HG03196 (cell line): ENCODE measurements at regions not wholly inside any gene's neighbourhood (a gene's known extent, or its start where the extent isn't known, plus 50 kb on each side); places are given as distances from the start of the nearest gene placed in this dataset.
"Not testable (repeated sequence)": the region's sequence is repeated elsewhere in the genome, so short reads cannot be mapped to it uniquely, and the experiment has no call there.

ENCODE experiments used
- ATAC-seq: cut with Tn5 transposase; IDR thresholded peaks from one replicate; pipeline ENCODE4 v1.9.1; 2021; ENCODE audit not compliant: unreplicated experiment

- ATAC-seq: no peak
These were observed 62.6 kb downstream of the PLXNA1 start for GRCh38 chr3:127045435-127046045.

DNA sequence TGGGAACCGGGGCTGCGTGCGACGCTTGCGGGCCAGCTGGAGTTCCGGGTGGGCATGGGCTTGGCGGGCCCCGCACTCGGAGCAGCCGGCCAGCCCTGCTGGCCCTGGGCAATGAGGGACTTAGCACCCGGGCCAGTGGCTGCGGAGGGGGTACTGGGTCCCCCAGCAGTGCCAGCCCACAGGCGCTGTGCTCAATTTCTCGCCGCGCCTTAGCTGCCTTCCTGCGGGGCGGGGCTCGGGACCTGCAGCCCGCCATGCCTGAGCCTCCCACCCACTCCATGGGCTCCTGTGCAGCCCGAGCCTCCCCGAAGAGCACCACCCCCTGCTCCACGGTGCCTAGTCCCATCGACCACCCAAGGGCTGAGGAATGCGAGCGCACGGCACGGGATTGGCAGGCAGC lies 63.8 kb downstream of the PLXNA1 start:
- ATAC-seq: not testable (repeated sequence)

- no peak for ATAC-seq
These were observed 66.5 kb downstream of the PLXNA1 start for GRCh38 chr3:127049393-127049792.

GRCh38 chr3:127050733-127051132 lies 67.8 kb downstream of the PLXNA1 start:
- no peak for ATAC-seq

GRCh38 chr3:127052121-127052561 lies 69.2 kb downstream of the PLXNA1 start:
- ATAC-seq: no peak

DNA sequence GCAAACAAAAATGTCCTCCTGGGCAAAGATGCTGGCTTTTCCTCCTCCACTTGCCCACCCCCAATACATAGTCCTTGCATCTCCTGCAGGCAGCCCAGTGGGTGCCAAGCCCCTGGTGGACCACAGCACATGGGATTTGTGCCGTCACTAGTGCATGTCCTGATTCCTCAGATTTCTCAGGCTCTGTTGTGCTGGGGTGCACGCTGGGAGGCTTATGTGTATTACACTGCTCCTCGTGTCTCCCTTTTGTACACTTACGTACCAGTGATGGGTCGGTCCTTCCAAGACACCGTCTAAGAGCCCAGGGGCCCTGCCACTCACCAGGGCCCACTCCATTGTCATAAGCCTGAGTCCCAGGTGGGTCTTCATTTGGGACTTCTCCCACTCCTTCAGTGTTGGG lies 70.1 kb downstream of the PLXNA1 start:
- no peak for ATAC-seq

- ATAC-seq: no peak
These were observed 70.5 kb downstream of the PLXNA1 start for GRCh38 chr3:127053450-127053849.

DNA sequence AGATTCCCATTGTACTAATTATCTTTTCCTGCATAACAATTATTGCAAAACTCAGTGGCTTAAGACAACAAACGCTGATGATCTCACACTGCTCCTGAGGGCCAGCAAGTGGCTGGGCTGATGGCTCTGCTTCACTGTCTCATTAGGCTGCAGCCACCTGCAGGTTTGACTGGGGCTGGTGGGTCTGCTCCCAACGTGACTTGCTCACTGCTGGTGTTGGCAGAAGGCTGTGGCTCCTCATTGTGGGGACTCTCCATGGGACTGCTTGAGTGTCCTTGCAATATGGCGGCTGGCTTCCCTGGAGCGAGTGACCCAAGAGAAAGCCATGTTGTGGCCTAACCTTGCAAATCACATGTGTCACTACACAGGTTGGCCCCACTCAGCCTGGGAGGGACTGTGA lies 71.1 kb downstream of the PLXNA1 start:
- no peak for ATAC-seq

- no peak for ATAC-seq
These were observed 73.4 kb downstream of the PLXNA1 start for GRCh38 chr3:127056281-127056680.

GRCh38 chr3:127056976-127057375 lies 74.1 kb downstream of the PLXNA1 start:
- no peak for ATAC-seq

DNA sequence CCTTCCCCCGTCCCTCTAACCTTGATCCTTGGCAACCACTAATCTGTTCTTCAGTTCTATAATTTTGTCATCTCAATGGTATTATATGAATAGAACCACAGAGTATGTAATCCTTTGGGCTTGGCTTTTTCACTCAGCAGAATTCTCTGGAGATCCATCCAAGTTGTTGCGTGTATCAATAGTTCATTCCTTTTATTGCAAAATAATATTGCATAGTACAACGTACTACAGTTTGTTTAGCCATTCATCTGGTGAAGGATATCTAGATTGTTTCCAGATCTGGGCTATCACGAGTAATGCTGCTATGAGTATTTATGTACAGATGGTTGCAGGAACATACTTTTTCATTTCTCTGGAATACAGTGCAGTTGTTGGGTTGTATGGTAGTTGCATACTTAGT lies 76.2 kb downstream of the PLXNA1 start:
- ATAC-seq: no peak

DNA sequence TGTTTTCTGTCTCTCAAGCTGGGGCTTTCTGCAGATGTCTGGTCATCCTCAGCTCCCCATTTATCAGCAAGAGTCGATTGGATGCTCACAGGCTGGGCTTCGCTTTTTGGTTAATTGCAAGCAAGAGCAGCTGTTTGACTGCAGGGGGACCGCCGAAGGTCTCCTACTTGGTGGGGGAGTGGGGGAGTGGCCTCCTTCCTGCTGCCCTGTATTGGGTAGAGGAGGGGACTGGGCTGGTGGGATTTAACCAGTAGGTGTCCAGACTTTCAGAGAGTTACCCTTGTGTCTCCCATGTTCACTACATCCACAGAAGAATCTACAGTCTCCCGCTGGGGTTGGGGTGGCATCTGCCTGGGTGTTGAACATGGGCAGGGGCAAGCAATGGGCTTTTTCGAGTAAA lies 78.7 kb downstream of the PLXNA1 start:
- ATAC-seq: no peak

- no peak for ATAC-seq
These were observed 80.0 kb downstream of the PLXNA1 start for GRCh38 chr3:127062926-127063325.

DNA sequence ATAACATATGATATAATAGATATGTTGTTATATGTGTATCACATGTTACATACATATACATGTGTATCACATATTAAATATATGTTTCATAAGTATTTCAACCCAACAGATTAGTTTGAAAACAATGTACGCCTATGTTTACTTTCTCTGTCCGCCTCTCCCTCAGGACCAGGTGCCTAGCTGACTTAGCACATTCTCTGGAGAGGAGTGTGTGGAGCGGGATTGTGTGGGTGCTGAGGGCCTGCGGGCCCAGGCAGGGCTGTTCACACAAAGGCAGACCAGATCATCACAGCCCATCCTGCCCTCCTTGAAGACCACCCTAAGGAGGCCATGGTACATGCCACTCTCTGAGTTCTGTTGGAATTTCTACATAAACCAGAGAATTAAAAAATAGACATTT lies 81.0 kb downstream of the PLXNA1 start:
- no peak for ATAC-seq

DNA sequence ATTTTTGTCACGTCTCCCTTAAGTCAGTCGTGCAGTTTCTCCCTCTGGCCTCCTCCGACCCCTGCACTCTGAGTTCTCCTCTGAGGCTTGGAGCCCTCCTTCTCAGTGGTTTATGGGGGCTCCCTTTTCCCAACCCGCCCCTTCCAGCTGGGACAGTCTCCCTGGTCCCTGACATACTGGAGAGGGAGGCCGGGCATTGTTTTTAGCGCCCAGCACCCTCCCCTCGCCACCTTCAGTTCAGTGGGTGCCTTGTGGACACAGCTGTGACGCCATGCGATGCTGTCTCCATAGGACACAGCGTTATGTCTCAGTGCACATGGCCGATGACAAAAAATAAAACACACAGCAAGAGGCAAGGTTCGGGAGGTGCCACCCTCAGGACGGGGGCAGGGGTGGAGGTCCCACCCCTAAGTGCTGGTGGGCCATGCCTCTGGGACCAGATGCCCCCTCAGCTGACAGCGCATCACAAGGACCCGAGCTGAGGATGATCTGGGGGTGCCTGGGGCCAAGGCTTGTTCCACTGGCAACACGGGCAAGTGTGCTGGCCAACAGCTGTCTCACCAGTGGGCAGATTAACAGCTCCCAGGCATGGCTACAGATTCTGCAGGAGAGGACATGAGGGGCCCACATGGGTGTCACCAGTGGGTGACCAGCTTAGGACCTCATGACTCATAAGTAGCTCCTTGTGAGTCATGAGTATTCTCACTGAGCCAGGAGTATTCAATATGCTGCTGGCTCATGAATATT lies 81.6 kb downstream of the PLXNA1 start:
- no peak for ATAC-seq

GRCh38 chr3:127065138-127065427 lies 82.2 kb downstream of the PLXNA1 start:
- no peak for ATAC-seq

DNA sequence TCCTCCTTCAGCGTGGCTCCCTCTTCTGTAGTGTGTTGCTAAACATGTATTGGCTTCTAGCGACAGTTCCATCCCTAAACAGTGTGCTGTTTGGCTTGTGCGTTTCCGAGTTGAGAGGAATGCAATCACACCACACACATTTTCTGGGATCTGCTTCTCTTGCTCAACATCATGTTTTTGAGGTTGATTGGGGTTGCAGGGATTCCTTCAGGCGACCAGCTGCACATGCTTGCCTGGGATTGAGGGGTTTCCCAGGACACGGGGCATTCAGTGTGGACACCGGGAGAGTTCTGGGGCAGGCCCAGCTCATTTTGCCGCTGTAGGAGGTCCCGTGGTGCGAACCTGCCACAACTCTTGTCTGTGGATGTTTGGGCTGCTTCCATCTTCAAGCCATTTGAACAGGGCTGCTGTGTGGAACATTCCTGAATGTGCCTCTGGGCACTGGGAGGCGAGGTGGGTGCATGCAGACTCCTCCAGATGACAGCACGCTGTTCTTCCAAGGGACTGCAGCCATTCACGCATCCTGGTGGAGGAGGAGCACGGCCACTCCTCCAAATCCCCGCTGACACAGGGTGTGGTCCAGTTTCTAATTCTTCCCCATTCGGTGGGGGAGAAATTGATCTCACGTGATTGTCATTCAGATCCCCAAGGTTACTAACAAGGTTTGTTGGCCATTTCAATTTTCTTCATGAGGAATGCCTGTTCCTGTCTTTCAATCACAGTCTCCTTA lies 82.8 kb downstream of the PLXNA1 start:
- ATAC-seq: no peak

- no peak for ATAC-seq
These were observed 83.7 kb downstream of the PLXNA1 start for GRCh38 chr3:127066635-127067034.

GRCh38 chr3:127067116-127067910 lies 84.4 kb downstream of the PLXNA1 start:
- ATAC-seq: no peak

DNA sequence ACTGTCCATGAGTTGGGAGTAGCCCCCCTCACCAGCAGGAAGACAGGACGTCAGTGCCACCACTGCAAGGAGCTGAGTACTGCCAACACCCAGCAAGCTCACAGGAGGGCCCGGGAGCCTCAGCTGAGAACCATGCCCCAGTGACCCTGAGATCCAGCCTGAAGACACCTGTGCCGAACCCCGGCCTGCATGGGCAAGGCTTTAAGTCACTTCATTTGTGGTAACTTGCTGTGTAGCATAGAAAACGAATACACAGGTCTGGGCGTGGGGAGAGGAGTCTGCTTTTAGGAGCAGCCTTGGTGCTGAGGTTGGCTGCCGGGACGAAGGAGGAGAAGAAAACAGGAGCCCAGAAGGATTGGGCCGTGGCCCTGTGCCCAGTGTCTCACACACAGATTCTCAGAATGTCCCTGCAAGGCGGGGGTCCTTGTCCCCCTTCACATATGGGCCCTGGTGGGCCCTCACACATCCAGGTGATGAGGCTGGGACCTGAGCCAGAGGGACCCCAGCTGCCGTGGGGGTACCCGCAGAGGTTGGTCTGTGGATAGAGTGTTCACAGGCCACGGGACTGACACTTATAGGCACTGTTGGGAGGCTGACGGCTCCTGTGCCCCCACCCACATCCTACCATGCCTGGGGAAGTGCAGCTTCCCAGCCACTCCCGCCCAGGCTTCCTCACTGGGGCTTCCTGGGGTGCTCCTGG lies 85.3 kb downstream of the PLXNA1 start:
- ATAC-seq: no peak

- ATAC-seq: no peak
These were observed 86.0 kb downstream of the PLXNA1 start for GRCh38 chr3:127068871-127069270.
